T-helper 17 cell (primary cell): ENCODE measurements at regions not wholly inside any gene's neighbourhood (a gene's known extent, or its start where the extent isn't known, plus 50 kb on each side); places are given as distances from the start of the nearest gene placed in this dataset.
"Not testable (repeated sequence)": the region's sequence is repeated elsewhere in the genome, so short reads cannot be mapped to it uniquely, and the experiment has no call there.

Experiments
- ATAC-seq: fragments of 150-1000 bp; cut with Tn5 transposase; 2 replicates; pipeline ENCODE4 v1.10.0; 2021; ENCODE audit warnings: mild to moderate bottlenecking, moderate library complexity
- DNase-seq, 3 donors: peaks; one replicate each; pipeline versions ENCODE4 v3.0.0 to v3.0.0-alpha.2; 2020 to 2021
- H3K9me3 ChIP-seq: one replicate; pipeline ENCODE4 v1.7.0; 2013; ENCODE audit warnings: low read length, mild to moderate bottlenecking; ENCODE audit not compliant: control insufficient read depth, poor library complexity, severe bottlenecking
- H3K27ac Mint-ChIP-seq: one replicate; pipeline ENCODE4 v1.8.0; 2022; ENCODE audit warnings: mild to moderate bottlenecking, moderate library complexity, mixed read lengths
- H3K27me3 Mint-ChIP-seq: one replicate; pipeline ENCODE4 v1.8.0; 2022; ENCODE audit warnings: mixed read lengths
- H3K36me3 Mint-ChIP-seq: one replicate; pipeline ENCODE4 v1.8.0; 2022; ENCODE audit warnings: low read depth, mixed read lengths
- H3K4me1 Mint-ChIP-seq: one replicate; pipeline ENCODE4 v1.8.0; 2022; ENCODE audit warnings: mild to moderate bottlenecking, mixed read lengths
- H3K4me3 Mint-ChIP-seq: one replicate; pipeline ENCODE4 v1.8.0; 2022; ENCODE audit warnings: mild to moderate bottlenecking, moderate library complexity, mixed read lengths

GRCh38 chr4:173718504-173718903, 188.5 kb upstream of the HAND2 start:
- ATAC-seq, H3K36me3 Mint-ChIP-seq, H3K4me3 Mint-ChIP-seq, H3K27me3 Mint-ChIP-seq, H3K4me1 Mint-ChIP-seq, DNase-seq, H3K9me3 ChIP-seq, H3K27ac Mint-ChIP-seq: not testable (repeated sequence)

DNA sequence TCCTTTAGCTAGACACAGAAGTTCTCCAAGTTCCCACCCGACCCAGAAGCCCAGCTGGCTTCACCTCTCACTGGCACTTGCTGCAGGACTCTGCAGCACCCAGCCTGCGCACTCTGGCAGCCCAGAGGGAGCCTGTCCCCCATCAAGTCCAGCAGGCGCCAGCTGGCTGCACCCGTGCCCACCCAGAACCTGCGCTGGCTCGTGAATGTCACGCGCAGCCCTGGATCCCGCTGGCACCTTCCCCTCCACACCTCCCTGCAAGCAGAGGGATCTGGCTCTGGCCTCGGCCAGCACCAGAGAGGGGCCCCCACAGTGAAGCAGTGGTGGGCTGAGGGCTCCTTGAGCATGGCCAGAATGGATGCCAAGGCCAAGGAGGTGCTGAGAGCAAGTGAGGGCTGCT, 187.6 kb upstream of the HAND2 start:
- no peak for ATAC-seq

GRCh38 chr4:173714456-173714855, 184.4 kb upstream of the HAND2 start:
- no peaks in the 10 kb centered on the region for H3K9me3 ChIP-seq
- Mint-ChIP-seq H3K4me1 (no peaks in the 10 kb centered on the region), H3K4me3 (no peak overlapping the region), H3K27me3 (peaks cover 5% of the 10 kb centered on the region), H3K36me3 (no peaks in the 10 kb centered on the region), H3K27ac (no peak overlapping the region)
- ATAC-seq (no peak), DNase-seq (no peak)

More for the DNA sequence above, 187.6 kb upstream of the HAND2 start:
- Mint-ChIP-seq H3K27me3 (peaks cover 5% of the 10 kb centered on the region), H3K4me1 (no peaks in the 10 kb centered on the region), H3K27ac (no peak overlapping the region), H3K4me3 (no peak overlapping the region), H3K36me3 (no peaks in the 10 kb centered on the region)
- H3K9me3 ChIP-seq, result no peaks in the 10 kb centered on the region
- DNase-seq, result no peak

DNA sequence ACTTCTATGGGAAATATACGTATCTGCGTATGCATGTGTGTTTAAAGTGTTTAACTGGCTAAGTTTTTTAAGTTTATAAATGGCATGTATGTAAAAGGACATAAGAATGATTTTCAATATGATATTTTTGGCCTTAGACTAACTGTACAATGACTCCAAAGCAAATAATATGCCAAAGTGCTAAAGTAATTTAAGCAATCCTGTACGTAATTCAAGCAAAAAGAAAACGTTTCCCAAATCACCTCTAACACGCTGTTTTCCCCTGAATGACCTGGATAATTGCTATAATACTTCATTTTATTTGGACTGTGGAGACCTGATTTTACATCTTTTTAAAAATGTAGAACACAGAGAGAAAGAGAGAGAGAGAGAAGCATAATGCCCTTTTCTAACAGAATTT, 183.0 kb upstream of the HAND2 start:
- no peak for ATAC-seq
- no peak overlapping the region for H3K27ac Mint-ChIP-seq
- H3K9me3 ChIP-seq, result no peaks in the 10 kb centered on the region

GRCh38 chr4:173707658-173708419, 177.8 kb upstream of the HAND2 start:
- DNase-seq (no peak), ATAC-seq (no peak)
- no peak overlapping the region for H3K27ac Mint-ChIP-seq
- no peaks in the 10 kb centered on the region for H3K4me1 Mint-ChIP-seq
- no peak overlapping the region for H3K4me3 Mint-ChIP-seq
- no peaks in the 10 kb centered on the region for H3K9me3 ChIP-seq
- H3K36me3 Mint-ChIP-seq, result no peaks in the 10 kb centered on the region
- H3K27me3 Mint-ChIP-seq, result no peaks in the 10 kb centered on the region

More for the DNA sequence above, 183.0 kb upstream of the HAND2 start:
- Mint-ChIP-seq H3K4me3 (no peak overlapping the region), H3K4me1 (no peaks in the 10 kb centered on the region), H3K36me3 (no peaks in the 10 kb centered on the region), H3K27me3 (peaks cover 5% of the 10 kb centered on the region)
- DNase-seq, result no peak

DNA sequence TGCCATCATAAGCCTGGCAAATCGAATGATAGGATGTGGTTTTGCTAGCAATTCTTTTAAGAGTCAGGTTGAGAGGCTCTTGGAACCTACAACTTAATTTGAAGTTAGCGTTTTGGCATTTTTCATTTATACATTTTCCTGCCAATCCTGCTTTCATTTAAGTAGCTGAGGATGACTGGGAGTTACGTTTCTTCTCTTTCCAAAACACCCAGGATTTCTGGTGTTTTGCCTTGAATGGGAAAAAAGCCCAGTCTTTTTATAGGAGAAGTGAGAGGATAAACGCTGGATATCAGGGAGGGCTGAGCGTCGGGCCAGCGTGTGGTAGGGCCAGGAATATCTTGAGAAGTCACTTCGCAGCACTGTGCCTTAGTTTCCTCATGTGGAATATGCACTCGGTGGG, 174.2 kb upstream of the HAND2 start:
- Mint-ChIP-seq H3K4me3 (no peak overlapping the region), H3K27ac (no peak overlapping the region), H3K4me1 (no peaks in the 10 kb centered on the region), H3K36me3 (no peaks in the 10 kb centered on the region), H3K27me3 (no peaks in the 10 kb centered on the region)
- no peaks in the 10 kb centered on the region for H3K9me3 ChIP-seq
- ATAC-seq, result no peak
- DNase-seq, result no peak

- no peak overlapping the region for H3K4me3 Mint-ChIP-seq
- no peak for ATAC-seq
- no peaks in the 10 kb centered on the region for H3K9me3 ChIP-seq
Observed at GRCh38 chr4:173703021-173703420, 173.0 kb upstream of the HAND2 start.

GRCh38 chr4:173700650-173701049, 170.6 kb upstream of the HAND2 start:
- no peak overlapping the region for H3K27ac Mint-ChIP-seq
- peaks cover 7% of the 10 kb centered on the region for H3K27me3 Mint-ChIP-seq
- no peak overlapping the region for H3K4me3 Mint-ChIP-seq
- H3K36me3 Mint-ChIP-seq, result no peaks in the 10 kb centered on the region
- no peaks in the 10 kb centered on the region for H3K4me1 Mint-ChIP-seq
- DNase-seq (no peak), ATAC-seq (no peak)
- H3K9me3 ChIP-seq, result no peaks in the 10 kb centered on the region

More at GRCh38 chr4:173703021-173703420, 173.0 kb upstream of the HAND2 start:
- H3K27ac Mint-ChIP-seq, result no peak overlapping the region
- no peaks in the 10 kb centered on the region for H3K36me3 Mint-ChIP-seq
- H3K27me3 Mint-ChIP-seq, result peaks cover 7% of the 10 kb centered on the region
- no peak for DNase-seq
- H3K4me1 Mint-ChIP-seq, result no peaks in the 10 kb centered on the region

DNA sequence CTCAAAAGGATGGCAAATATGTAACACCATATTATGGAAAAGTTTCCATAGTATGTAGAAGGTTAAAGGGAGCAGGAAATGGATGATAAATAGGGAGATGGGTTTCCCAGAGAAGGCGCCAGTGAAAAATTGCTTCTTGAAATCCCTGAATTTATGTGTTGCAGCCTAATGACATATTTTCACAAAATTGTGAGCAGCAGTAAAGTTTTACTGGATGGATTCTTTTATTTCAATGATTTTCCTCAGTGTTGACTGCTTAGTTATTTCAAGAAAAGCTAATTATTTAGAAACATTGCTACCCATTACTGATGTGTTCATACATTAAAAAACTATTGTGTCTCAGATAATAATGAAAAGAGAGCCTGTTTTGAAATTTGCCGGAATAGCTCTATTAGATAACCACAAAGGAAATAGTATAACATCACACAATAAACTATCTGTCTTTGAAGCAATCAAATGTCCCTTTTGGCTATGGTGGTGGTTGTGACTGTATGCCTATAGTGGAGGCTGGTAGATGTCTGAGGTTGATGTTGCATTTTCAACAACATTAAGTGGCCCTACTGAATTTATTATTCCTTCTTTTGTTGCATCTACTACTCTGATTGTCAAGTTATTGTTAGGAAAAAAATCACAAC, 169.9 kb upstream of the HAND2 start:
- Mint-ChIP-seq H3K27ac (no peak overlapping the region), H3K27me3 (peaks cover 7% of the 10 kb centered on the region), H3K36me3 (no peaks in the 10 kb centered on the region), H3K4me3 (no peak overlapping the region), H3K4me1 (no peaks in the 10 kb centered on the region)
- DNase-seq, result no peak
- H3K9me3 ChIP-seq, result no peaks in the 10 kb centered on the region
- ATAC-seq, result no peak

- no peaks in the 10 kb centered on the region for H3K36me3 Mint-ChIP-seq
- no peaks in the 10 kb centered on the region for H3K9me3 ChIP-seq
- no peak for ATAC-seq
- H3K27ac Mint-ChIP-seq, result no peak overlapping the region
- no peak overlapping the region for H3K4me3 Mint-ChIP-seq
- H3K4me1 Mint-ChIP-seq, result no peaks in the 10 kb centered on the region
- peaks cover 7% of the 10 kb centered on the region for H3K27me3 Mint-ChIP-seq
- no peak for DNase-seq
Observed at GRCh38 chr4:173698557-173699262, 168.7 kb upstream of the HAND2 start.

- no peak for DNase-seq
- no peaks in the 10 kb centered on the region for H3K4me1 Mint-ChIP-seq
- no peak overlapping the region for H3K27ac Mint-ChIP-seq
Observed at GRCh38 chr4:173697840-173698239, 167.8 kb upstream of the HAND2 start.

DNA sequence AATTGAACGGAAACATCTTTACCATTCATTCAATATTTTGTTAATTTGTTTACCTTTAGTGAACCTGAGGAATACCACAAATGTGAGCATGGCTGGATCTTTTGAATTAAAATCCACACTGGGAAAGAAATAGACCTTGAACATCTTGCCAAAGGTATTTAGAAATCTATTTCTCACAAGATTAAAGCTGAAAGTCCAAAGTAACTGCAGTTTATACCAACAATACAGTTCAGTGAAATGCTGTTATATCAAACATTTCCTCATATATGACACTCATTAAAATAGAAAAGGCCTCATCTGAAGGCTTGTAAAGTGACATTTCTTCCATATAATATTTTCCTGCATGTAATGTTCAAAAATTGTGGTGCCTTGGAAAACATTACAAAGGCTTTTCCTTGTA, 166.5 kb upstream of the HAND2 start:
- Mint-ChIP-seq H3K36me3 (no peaks in the 10 kb centered on the region), H3K4me1 (no peaks in the 10 kb centered on the region), H3K4me3 (no peak overlapping the region), H3K27me3 (peaks cover 7% of the 10 kb centered on the region), H3K27ac (no peak overlapping the region)
- DNase-seq (no peak), ATAC-seq (no peak)
- no peaks in the 10 kb centered on the region for H3K9me3 ChIP-seq

More at GRCh38 chr4:173697840-173698239, 167.8 kb upstream of the HAND2 start:
- H3K27me3 Mint-ChIP-seq, result peaks cover 7% of the 10 kb centered on the region
- no peaks in the 10 kb centered on the region for H3K36me3 Mint-ChIP-seq
- no peaks in the 10 kb centered on the region for H3K9me3 ChIP-seq
- no peak for ATAC-seq
- no peak overlapping the region for H3K4me3 Mint-ChIP-seq

GRCh38 chr4:173696011-173696410, 166.0 kb upstream of the HAND2 start:
- DNase-seq (no peak), ATAC-seq (no peak)
- Mint-ChIP-seq H3K27me3 (peaks cover 7% of the 10 kb centered on the region), H3K4me1 (no peaks in the 10 kb centered on the region), H3K36me3 (no peaks in the 10 kb centered on the region), H3K27ac (no peak overlapping the region), H3K4me3 (no peak overlapping the region)
- no peaks in the 10 kb centered on the region for H3K9me3 ChIP-seq
